ENCODE measurements at regions not wholly inside any gene's neighbourhood (a gene's known extent, or its start where the extent isn't known, plus 50 kb on each side); places are given as distances from the start of the nearest gene placed in this dataset.

DNA sequence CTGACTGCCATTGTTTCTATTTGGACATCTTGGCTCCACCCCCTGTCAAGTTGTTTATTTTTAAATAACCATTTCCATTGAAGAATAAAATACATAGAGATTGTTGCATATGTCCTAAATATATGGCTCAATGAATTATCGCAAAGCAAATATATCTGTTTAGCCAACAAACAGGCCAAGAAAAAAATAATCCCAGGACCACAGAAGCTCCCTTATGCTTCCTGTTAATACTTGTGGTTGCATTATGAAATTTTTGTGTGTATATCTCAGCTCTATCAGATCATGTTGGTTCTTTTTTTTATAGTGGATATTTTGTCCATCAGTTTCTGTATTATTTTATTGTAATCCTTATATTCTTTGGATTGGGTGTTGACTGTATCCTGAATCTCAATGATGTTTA lies 53.4 kb upstream of the CYP2C8 start:
- ATAC-seq: no peak
- Histone ChIP-seq H3K9me3 (peaks cover 6% of the 10 kb centered on the region), H3K4me1 (no peaks in the 10 kb centered on the region), H3K27ac (no peak overlapping the region), H3K27me3 (no peaks in the 10 kb centered on the region), H3K4me3 (no peak overlapping the region), H3K36me3 (no peaks in the 10 kb centered on the region)
- intact Hi-C loops (cut with DNase I): no loop called here
- TF ChIP-seq, protein P1, sequence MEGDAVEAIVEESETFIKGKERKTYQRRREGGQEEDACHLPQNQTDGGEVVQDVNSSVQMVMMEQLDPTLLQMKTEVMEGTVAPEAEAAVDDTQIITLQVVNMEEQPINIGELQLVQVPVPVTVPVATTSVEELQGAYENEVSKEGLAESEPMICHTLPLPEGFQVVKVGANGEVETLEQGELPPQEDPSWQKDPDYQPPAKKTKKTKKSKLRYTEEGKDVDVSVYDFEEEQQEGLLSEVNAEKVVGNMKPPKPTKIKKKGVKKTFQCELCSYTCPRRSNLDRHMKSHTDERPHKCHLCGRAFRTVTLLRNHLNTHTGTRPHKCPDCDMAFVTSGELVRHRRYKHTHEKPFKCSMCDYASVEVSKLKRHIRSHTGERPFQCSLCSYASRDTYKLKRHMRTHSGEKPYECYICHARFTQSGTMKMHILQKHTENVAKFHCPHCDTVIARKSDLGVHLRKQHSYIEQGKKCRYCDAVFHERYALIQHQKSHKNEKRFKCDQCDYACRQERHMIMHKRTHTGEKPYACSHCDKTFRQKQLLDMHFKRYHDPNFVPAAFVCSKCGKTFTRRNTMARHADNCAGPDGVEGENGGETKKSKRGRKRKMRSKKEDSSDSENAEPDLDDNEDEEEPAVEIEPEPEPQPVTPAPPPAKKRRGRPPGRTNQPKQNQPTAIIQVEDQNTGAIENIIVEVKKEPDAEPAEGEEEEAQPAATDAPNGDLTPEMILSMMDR (IDR thresholded peaks at IDR 0.05): no peak
- no peak for DNase-seq

DNA sequence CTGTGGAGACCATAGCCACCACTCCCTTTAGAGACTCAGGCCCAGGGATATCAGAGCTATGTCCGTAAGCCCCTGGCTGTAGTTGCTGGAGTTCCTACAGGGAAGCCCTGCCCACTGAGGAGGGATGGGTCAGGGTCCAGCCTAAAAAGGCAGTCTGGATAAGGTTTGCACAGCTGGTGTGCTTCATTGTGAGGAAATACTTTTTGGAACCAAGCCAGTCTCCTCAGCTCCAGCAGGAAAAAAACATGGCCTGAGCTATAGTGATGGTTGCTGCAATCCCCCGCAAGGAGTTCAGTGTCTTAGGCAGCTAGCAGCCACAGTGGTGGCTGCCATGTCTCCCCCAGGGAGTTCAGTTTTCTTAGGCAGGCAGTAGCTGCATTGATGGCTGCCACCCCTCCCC lies 52.6 kb upstream of the CYP2C8 start:
- Histone ChIP-seq H3K4me1 (no peaks in the 10 kb centered on the region), H3K27ac (no peak overlapping the region), H3K4me3 (no peak overlapping the region), H3K9me3 (peaks cover 6% of the 10 kb centered on the region), H3K36me3 (no peaks in the 10 kb centered on the region), H3K27me3 (no peaks in the 10 kb centered on the region)
- TF ChIP-seq, protein P1 (IDR thresholded peaks at IDR 0.05): no peak
- DNase-seq (no peak), ATAC-seq (peak; percentile 38)
- intact Hi-C loops (cut with DNase I): no loop called here

All from upper lobe of right lung (tissue), 1 donor.